Esophagus squamous epithelium (tissue), 5 donors: ENCODE measurements at regions not wholly inside any gene's neighbourhood (a gene's known extent, or its start where the extent isn't known, plus 50 kb on each side); places are given as distances from the start of the nearest gene placed in this dataset.

Experiments used
- DNase-seq: peaks from one replicate; lab custom pipeline; 2025; lab: John Stamatoyannopoulos, UW
- H3K27ac ChIP-seq, 4 donors: fragments of 200-600 bp; sonication (generic); one replicate each; pipeline ENCODE4 v1.5.1; 2016 to 2019; ENCODE audit warnings: mild to moderate bottlenecking in 1 of 4
- H3K27me3 ChIP-seq, 4 donors: fragments of 200-600 bp; sonication (generic); 1 replicate in 3 of 4; 2 replicates in 1 of 4; pipeline versions ENCODE4 v1.5.1 to v1.6.0; 2017 to 2021; ENCODE audit warnings: antibody characterized with exemption in 1 of 4
- H3K36me3 ChIP-seq, 3 donors: fragments of 200-600 bp; sonication (generic); one replicate each; pipeline ENCODE4 v1.5.1; 2016 to 2019
- H3K4me1 ChIP-seq, 3 donors: fragments of 200-600 bp; sonication (generic); one replicate each; pipeline ENCODE4 v1.5.1; 2017 to 2019
- H3K4me3 ChIP-seq, 4 donors: fragments of 200-600 bp; sonication (generic); 1 replicate in 3 of 4; 2 replicates in 1 of 4; pipeline ENCODE4 v1.5.1; 2016 to 2019; ENCODE audit warnings: mild to moderate bottlenecking in 2 of 4, moderate library complexity in 1 of 4
- H3K9me3 ChIP-seq, 3 donors: fragments of 200-600 bp; sonication (generic); one replicate each; pipeline ENCODE4 v1.5.1; 2016 to 2019
- CTCF ChIP-seq, 6 experiments: fragments of 450-650 bp in 4 of 6; fragments of 200-600 bp in 2 of 6; sonication (generic) in 2 of 6; IDR thresholded peaks; one replicate each; pipeline ENCODE4 v1.5.1; 2016 to 2019; ENCODE audit warnings: antibody characterized with exemption in 6 of 6, mild to moderate bottlenecking in 4 of 6, moderate library complexity in 4 of 6
- POLR2A ChIP-seq, 4 donors: fragments of 450-650 bp; IDR thresholded peaks; one replicate each; pipeline ENCODE4 v1.6.1; 2017; ENCODE audit warnings: antibody characterized with exemption in 4 of 4, mild to moderate bottlenecking in 4 of 4, moderate library complexity in 3 of 4
- WGBS, 2 donors: methylation state at CpG; one replicate each; pipeline ENCODE4 v1.1.5; 2018; 5-methylcytosine and 5-hydroxymethylcytosine counted together
- intact Hi-C: fragments of 100-400 bp; cut with DNase I; formaldehyde crosslinking; loops from one replicate; pipeline ENCODE4 v1.15.0; 2022
- donor health status: DM: yes; HTN: yes; CAD: no.

GRCh38 chr2:104412384-104412783 is 441.5 kb upstream of the POU3F3 start:
- Histone ChIP-seq H3K9me3 (no peaks in the 10 kb centered on the region), H3K4me1 (no peaks in the 10 kb centered on the region), H3K4me3 (no peak overlapping the region), H3K36me3 (no peaks in the 10 kb centered on the region), H3K27ac (no peak overlapping the region), H3K27me3 (peaks cover 0 to 12% (median 0%) of the 10 kb centered on the region in 4 donors)
- no peak for DNase-seq
- 14 to 18% methylated on average over 2 of the region's 2 CpGs for WGBS, 2 donors
- TF ChIP-seq CTCF (IDR thresholded peaks at IDR 0.05) (peak in 5 of 6 experiments; percentile 14 to 39 (median 31)), POLR2A (IDR thresholded peaks at IDR 0.05) (no peak)
- intact Hi-C loops = no loop called here

GRCh38 chr2:104413890-104414289 is 440.0 kb upstream of the POU3F3 start:
- intact Hi-C loops = no loop called here
- 65 to 71% methylated on average over 8 of the region's 8 CpGs for WGBS, 2 donors
- TF ChIP-seq POLR2A (IDR thresholded peaks at IDR 0.05) (no peak), CTCF (IDR thresholded peaks at IDR 0.05) (no peak)
- H3K36me3 ChIP-seq = no peaks in the 10 kb centered on the region
- H3K4me1 ChIP-seq = no peaks in the 10 kb centered on the region
- H3K4me3 ChIP-seq = no peak overlapping the region
- no peaks in the 10 kb centered on the region for H3K9me3 ChIP-seq
- H3K27ac ChIP-seq = no peak overlapping the region
- H3K27me3 ChIP-seq = peaks cover 0 to 12% (median 0%) of the 10 kb centered on the region in 4 donors
- no peak for DNase-seq

DNA sequence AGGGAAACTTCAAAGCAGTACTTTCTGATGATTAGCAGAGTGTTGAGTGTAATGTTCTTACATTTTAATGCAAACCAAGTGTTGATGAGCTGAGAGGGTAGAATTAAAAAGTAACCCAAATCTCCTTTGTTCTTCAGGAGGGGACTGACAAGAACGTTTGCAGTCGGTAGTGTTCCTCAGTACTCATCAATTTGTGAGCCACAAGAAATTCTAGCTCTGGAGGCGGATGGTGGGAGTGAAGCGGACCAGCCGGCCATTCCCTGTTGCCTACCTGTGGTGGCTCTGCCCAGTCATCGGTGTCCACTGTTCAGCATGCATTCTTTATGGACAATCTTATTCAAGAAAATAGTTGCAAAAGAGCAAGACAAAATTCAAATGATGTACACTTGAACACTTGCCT is 438.6 kb upstream of the POU3F3 start:
- H3K27me3 ChIP-seq = peaks cover 0 to 12% (median 0%) of the 10 kb centered on the region in 4 donors
- 48 to 61% methylated on average over 3 to 6 of the region's 6 CpGs for WGBS, 2 donors
- H3K27ac ChIP-seq = no peak overlapping the region
- DNase-seq = no peak
- TF ChIP-seq CTCF (IDR thresholded peaks at IDR 0.05) (no peak), POLR2A (IDR thresholded peaks at IDR 0.05) (no peak)
- H3K36me3 ChIP-seq = no peaks in the 10 kb centered on the region
- intact Hi-C loops = no loop called here
- H3K4me3 ChIP-seq = no peak overlapping the region
- H3K9me3 ChIP-seq = no peaks in the 10 kb centered on the region
- H3K4me1 ChIP-seq = no peaks in the 10 kb centered on the region

- 79 to 80% methylated on average over 18 of the region's 18 CpGs for WGBS, 2 donors
- TF ChIP-seq CTCF (IDR thresholded peaks at IDR 0.05) (no peak), POLR2A (IDR thresholded peaks at IDR 0.05) (no peak)
- DNase-seq = no peak
- intact Hi-C loops = no loop called here
- H3K4me3 ChIP-seq = no peak overlapping the region
- peaks cover 0 to 12% (median 0%) of the 10 kb centered on the region in 4 donors for H3K27me3 ChIP-seq
- no peaks in the 10 kb centered on the region for H3K36me3 ChIP-seq
- H3K27ac ChIP-seq = no peak overlapping the region
- H3K4me1 ChIP-seq = no peaks in the 10 kb centered on the region
- no peaks in the 10 kb centered on the region for H3K9me3 ChIP-seq
Measured at GRCh38 chr2:104416339-104417000, 437.4 kb upstream of the POU3F3 start.

DNA sequence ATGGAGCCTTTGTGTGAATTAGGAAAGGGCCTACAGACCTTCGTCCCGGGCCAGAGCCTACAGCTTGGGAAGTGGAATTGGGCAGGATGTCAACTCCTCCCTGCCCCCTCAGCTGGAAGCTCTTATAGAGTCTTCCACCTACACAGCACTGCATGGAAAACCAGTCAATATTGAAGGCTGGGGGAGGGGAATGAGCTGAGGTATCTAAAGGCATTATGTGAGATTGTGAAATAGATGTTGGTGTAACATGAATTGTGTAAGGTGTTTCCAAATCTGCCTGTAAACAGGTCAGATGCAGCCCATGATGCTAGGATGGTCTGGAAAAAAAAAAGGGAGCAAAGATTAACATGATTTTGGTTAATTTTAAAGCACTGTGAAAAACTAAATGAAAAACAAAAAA is 433.5 kb upstream of the POU3F3 start:
- intact Hi-C loops = no loop called here
- TF ChIP-seq POLR2A (IDR thresholded peaks at IDR 0.05) (no peak), CTCF (IDR thresholded peaks at IDR 0.05) (no peak)
- WGBS, 2 donors = 94% methylated on average over 2 of the region's 2 CpGs; no CpG with 5 or more reads in 1 of the 2 donors

More for the DNA sequence above, 433.5 kb upstream of the POU3F3 start:
- H3K36me3 ChIP-seq = no peaks in the 10 kb centered on the region
- no peak overlapping the region for H3K27ac ChIP-seq
- H3K9me3 ChIP-seq = no peaks in the 10 kb centered on the region
- H3K4me3 ChIP-seq = no peak overlapping the region
- H3K4me1 ChIP-seq = no peaks in the 10 kb centered on the region
- no peaks in the 10 kb centered on the region for H3K27me3 ChIP-seq
- no peak for DNase-seq
